ENCODE measurements at regions not wholly inside any gene's neighbourhood (a gene's known extent, or its start where the extent isn't known, plus 50 kb on each side); places are given as distances from the start of the nearest gene placed in this dataset.
A peak's percentile ranks its signal among the peaks of the same experiment; 100 is the strongest.

DNA sequence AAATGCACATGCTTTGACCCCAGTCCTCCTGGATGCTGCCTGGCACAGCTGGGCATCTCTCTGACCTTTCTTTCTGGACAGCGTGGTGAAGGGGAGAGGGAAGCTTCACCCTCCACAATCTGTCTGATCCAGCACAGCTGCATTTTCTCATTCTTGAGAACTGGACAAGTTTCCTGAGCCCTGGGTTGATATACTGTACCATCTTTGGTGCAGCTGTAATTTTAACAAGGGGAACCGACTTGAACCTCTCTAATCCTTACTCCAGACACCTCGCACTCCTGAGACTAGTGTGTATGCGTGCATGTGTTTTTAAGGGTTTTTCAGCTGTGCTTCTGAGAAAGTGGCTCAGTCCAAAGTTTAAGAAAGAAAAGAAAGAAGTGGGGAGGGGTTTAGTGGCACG is 655.7 kb downstream of the INHBA start:
- H3K4me3 ChIP-seq (ENCODE audit: low read length): no peak overlapping the region
- TF ChIP-seq, protein P1, sequence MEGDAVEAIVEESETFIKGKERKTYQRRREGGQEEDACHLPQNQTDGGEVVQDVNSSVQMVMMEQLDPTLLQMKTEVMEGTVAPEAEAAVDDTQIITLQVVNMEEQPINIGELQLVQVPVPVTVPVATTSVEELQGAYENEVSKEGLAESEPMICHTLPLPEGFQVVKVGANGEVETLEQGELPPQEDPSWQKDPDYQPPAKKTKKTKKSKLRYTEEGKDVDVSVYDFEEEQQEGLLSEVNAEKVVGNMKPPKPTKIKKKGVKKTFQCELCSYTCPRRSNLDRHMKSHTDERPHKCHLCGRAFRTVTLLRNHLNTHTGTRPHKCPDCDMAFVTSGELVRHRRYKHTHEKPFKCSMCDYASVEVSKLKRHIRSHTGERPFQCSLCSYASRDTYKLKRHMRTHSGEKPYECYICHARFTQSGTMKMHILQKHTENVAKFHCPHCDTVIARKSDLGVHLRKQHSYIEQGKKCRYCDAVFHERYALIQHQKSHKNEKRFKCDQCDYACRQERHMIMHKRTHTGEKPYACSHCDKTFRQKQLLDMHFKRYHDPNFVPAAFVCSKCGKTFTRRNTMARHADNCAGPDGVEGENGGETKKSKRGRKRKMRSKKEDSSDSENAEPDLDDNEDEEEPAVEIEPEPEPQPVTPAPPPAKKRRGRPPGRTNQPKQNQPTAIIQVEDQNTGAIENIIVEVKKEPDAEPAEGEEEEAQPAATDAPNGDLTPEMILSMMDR (IDR thresholded peaks at IDR 0.05; ENCODE audit: insufficient read depth, low read depth, low read length, missing control alignments): no peak
- DNase-seq (ENCODE audit: low read depth): no peak

DNA sequence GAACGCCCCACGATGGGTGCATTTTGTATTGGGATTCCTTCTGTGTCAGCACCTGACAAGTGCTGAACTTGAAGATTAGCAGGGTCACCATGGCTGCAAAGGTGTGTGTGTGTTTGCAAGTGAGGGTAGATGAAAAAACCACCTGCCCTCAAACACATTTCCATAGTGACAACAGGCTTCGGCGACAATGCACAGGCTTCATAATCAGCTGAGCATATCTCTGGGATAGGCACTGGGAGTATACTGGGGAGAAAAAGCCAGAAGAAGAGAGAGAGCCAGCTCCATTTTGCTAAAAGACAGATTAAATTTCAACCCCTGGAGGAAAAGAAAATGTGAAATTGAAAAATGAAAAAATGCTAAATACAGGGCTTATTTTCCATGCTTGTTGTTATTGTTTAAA is 656.1 kb downstream of the INHBA start:
- DNase-seq (ENCODE audit: low read depth): no peak
- TF ChIP-seq, protein P1 (IDR thresholded peaks at IDR 0.05; ENCODE audit: insufficient read depth, low read depth, low read length, missing control alignments): no peak
- H3K4me3 ChIP-seq (ENCODE audit: low read length): no peak overlapping the region

DNA sequence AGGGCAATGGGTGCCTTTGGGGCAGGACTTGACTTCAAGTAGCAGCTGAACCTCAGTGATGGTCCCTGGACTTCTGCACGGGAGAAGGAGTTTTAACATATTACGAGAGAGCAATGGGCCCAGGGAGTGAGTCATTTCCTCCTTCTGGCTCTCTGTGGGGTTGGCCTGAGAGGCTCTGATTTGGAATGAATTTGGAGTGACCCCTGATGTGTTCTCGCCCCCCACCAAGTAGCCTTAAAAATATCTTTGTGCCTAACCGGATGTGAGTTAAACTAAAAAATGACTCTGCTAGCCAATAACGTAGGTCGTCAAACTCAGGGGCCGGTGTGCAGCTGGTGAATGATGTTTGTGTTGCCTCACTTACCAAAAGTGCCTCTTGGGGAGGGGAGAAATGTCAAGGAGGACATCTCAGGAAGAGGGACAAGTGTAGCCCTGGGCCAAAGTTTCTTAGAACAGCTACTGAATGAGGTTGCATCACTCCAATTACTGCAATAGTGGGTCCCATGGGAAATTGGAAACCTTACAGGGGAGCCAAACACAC is 656.6 kb downstream of the INHBA start:
- peak; percentile 39 for DNase-seq (ENCODE audit: low read depth)
- TF ChIP-seq, protein P1 (IDR thresholded peaks at IDR 0.05; ENCODE audit: insufficient read depth, low read depth, low read length, missing control alignments): no peak
- no peak overlapping the region for H3K4me3 ChIP-seq (ENCODE audit: low read length)

DNA sequence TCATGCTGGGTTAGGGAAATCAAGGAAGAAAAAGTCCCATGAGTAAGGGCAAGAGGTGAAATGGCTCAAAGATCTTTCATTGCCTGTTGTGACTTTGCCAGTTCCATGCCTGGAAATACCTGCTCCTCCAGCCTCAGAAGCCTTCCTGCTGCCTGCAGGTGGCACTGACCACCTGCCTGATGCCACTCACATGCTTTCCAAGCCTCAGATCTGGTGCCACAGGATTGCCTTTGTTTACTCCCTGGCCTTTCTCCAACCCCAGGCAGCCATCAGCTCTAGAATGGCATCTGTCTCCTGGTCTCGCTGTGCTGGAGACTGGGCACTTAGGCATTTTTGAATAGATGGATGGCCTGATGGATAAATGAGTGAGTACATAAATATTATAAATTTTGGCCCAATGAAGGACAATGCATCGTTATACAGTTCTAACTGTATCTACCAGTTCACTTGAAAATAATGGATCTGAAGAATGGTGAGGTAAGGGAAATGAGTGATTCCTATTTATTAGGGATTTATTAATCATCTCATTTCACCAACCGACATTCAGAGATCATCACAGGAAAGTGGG is 657.2 kb downstream of the INHBA start:
- DNase-seq (ENCODE audit: low read depth): peak; percentile 79
- TF ChIP-seq, protein P1 (IDR thresholded peaks at IDR 0.05; ENCODE audit: insufficient read depth, low read depth, low read length, missing control alignments): peak; percentile 90
- no peak overlapping the region for H3K4me3 ChIP-seq (ENCODE audit: low read length)

DNA sequence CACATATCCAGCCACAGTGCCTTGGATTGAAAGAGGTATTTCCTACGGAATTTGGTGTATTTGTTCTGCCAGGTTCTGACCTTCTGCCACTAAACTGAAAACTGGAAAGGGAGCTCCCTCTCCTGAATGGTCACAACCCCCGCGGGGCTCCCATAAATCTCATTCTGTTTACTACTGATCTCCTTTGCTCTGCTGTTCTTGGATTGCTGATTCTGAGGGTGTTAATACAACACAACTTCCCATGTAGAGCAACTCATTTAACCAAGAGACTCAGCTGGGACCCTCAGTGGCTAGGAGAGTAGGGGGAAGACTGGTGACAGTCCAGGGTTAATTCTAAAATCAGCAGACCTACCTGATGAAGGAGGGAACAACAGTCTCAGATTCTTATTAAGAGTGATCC is 662.9 kb downstream of the INHBA start:
- no peak for DNase-seq (ENCODE audit: low read depth)
- TF ChIP-seq, protein P1 (IDR thresholded peaks at IDR 0.05; ENCODE audit: insufficient read depth, low read depth, low read length, missing control alignments): no peak
- H3K4me3 ChIP-seq (ENCODE audit: low read length): no peak overlapping the region

DNA sequence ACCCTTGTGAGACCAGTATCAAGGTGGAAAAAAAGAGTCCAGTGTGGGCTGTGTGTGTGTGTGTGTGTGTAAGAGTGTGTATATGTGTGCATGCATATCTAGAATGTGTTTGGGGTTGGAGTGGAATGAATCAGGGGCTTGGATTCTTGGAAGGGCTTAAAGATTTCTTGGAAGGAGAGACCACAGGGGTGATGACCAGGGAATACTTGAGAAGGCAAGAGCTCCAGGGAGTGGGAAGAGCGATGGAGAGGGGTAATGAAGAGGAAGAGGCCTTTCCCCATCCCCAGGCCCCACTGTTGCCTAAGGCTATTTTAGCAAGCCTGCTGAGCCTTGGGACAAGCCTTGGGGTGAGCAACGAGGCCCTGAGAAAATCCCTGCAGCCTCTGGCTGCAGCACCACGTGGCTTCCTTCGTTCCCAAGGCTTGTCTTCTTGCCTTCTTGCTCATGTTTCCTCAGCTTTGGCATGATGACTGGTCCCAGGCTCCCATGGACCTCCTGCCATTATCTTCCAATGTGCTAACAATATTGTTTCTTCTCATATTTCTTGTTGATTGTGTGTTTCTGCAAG is 663.4 kb downstream of the INHBA start:
- H3K4me3 ChIP-seq (ENCODE audit: low read length): no peak overlapping the region

More for the DNA sequence above, 663.4 kb downstream of the INHBA start:
- TF ChIP-seq, protein P1 (IDR thresholded peaks at IDR 0.05; ENCODE audit: insufficient read depth, low read depth, low read length, missing control alignments): no peak
- no peak for DNase-seq (ENCODE audit: low read depth)
